ENCODE measurements at regions not wholly inside any gene's neighbourhood (a gene's known extent, or its start where the extent isn't known, plus 50 kb on each side); places are given as distances from the start of the nearest gene placed in this dataset.

DNA sequence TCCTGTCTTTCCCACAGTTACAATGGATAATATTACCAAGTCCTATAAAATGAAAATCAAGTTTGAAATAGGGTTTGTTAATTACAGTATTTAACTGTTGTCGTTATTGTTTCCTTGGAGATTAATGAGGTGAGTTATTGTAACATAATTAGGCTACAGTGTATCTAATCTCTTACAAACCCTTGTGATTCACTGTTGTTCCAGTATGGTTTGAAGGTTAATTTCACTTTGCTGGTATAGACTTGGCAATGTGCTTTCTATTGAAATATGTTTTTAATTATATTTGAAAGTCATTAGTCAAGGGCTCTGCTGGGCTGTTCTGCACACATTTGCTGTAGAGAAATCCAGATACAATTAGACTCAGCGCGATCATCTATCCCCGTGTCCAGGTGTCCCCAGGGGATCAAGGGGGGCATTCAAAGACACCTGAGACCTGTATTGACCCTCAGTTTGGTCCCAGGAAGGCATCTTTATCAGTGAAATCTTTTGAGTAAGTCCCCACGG lies 624.6 kb upstream of the EEF2KMT start:
- H3K4me3 Mint-ChIP-seq = no peak overlapping the region
- no peaks in the 10 kb centered on the region for H3K27me3 Mint-ChIP-seq
- no peak overlapping the region for H3K27ac Mint-ChIP-seq
- peaks cover 3% of the 10 kb centered on the region for H3K9me3 Mint-ChIP-seq
- no peaks in the 10 kb centered on the region for H3K4me1 Mint-ChIP-seq
- no peak for ATAC-seq (replicated peaks)
- H3K36me3 Mint-ChIP-seq (ENCODE audit: low read depth) = no peaks in the 10 kb centered on the region

DNA sequence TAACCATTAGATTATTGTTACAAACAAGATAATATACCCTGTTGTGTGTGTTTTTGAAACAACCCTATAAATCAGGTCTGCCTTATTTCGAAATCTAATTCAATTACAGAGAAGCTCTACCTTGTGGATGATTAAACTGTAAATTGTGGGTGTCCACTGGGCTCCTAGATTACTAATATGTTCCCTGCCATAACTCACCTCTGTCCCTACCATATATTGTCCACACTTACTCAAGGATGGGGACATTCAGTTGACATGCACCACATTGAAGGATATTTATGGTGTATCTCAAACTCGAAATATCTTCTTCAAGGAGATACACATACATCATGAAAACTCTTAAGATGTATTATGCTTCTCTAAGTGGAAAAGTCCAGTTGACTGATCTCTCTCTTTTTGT lies 617.6 kb upstream of the EEF2KMT start:
- Mint-ChIP-seq H3K27me3 (no peaks in the 10 kb centered on the region), H3K4me3 (no peak overlapping the region), H3K4me1 (no peaks in the 10 kb centered on the region), H3K36me3 (ENCODE audit: low read depth) (no peaks in the 10 kb centered on the region), H3K9me3 (peaks cover 13% of the 10 kb centered on the region), H3K27ac (no peak overlapping the region)
- ATAC-seq (replicated peaks) = no peak

DNA sequence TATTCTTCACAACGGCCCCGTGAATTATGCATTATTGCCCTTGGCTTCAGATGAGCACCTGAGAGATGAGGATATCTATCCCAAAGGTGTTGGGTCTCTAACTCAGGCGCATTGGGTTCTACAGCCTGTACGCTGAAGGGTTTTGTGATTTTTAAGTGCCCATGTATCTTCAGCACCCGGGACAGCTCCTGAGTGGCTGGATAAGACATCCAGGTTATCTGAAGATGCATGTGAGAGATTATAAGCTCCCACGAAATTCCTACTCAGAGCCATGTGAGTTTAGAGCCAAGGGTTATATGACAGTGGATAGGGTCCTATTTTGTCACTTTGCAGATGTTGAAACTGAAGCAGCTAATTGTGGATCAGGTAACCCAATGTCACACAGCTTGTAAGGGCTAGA lies 612.3 kb upstream of the EEF2KMT start:
- Mint-ChIP-seq H3K4me3 (no peak overlapping the region), H3K9me3 (peaks cover 17% of the 10 kb centered on the region), H3K36me3 (ENCODE audit: low read depth) (no peaks in the 10 kb centered on the region)

DNA sequence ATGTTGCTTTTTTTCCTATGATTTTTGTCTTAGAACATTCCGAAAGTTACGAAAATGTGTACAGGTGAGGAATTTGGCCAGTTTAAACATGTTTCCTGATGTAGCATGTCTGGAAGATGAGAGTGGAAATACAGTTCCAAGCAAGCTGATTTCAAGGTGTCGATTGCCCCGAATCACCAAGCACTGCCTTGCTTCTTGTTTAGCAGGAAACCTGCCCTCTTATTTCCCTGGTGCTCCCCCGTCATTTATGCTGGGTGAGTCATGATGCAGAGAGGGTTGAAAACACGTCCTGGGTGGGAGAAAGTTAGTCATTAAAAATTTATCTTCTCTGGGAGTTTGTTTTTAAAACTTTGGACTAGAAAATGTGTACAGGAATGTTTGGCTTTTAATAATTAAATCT lies 608.6 kb upstream of the EEF2KMT start:
- H3K4me3 Mint-ChIP-seq = no peak overlapping the region
- ATAC-seq (replicated peaks) = no peak
- H3K27me3 Mint-ChIP-seq = no peaks in the 10 kb centered on the region
- no peaks in the 10 kb centered on the region for H3K36me3 Mint-ChIP-seq (ENCODE audit: low read depth)
- H3K27ac Mint-ChIP-seq = no peak overlapping the region
- H3K9me3 Mint-ChIP-seq = peaks cover 19% of the 10 kb centered on the region
- H3K4me1 Mint-ChIP-seq = no peaks in the 10 kb centered on the region

More for the DNA sequence above, 612.3 kb upstream of the EEF2KMT start:
- ATAC-seq (replicated peaks) = no peak
- no peaks in the 10 kb centered on the region for H3K27me3 Mint-ChIP-seq
- H3K27ac Mint-ChIP-seq = no peak overlapping the region
- H3K4me1 Mint-ChIP-seq = no peaks in the 10 kb centered on the region

GRCh38 chr16:5704271-5704670 lies 606.7 kb upstream of the EEF2KMT start:
- H3K4me1 Mint-ChIP-seq = no peaks in the 10 kb centered on the region
- no peak overlapping the region for H3K4me3 Mint-ChIP-seq
- no peaks in the 10 kb centered on the region for H3K27me3 Mint-ChIP-seq
- H3K9me3 Mint-ChIP-seq = peaks cover 19% of the 10 kb centered on the region
- H3K36me3 Mint-ChIP-seq (ENCODE audit: low read depth) = no peaks in the 10 kb centered on the region
- no peak overlapping the region for H3K27ac Mint-ChIP-seq
- ATAC-seq (replicated peaks) = no peak

- H3K4me3 Mint-ChIP-seq = no peak overlapping the region
- no peaks in the 10 kb centered on the region for H3K4me1 Mint-ChIP-seq
- H3K9me3 Mint-ChIP-seq = peaks cover 5% of the 10 kb centered on the region
- no peak for ATAC-seq (replicated peaks)
- H3K27me3 Mint-ChIP-seq = no peaks in the 10 kb centered on the region
- H3K36me3 Mint-ChIP-seq (ENCODE audit: low read depth) = no peaks in the 10 kb centered on the region
- no peak overlapping the region for H3K27ac Mint-ChIP-seq
These were observed 595.8 kb upstream of the EEF2KMT start for GRCh38 chr16:5693426-5693825.

DNA sequence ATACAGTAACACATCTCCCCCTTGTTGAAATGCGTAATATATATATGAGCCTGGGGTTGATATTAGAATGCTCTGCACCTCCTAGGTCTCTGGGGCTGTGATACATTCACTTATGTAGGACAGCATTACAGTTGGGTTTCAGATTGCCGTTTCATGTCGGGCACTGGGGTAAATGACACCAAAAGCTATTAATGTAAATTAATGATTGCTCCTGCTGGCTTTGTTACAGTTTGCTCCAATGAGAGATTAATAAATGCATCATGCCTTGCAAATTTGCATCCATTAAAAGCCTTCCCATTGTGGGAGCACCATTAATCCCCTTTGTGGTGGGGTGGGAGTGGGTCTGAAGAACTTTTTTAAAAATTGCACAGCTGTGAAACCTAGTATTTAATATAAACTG lies 584.4 kb upstream of the EEF2KMT start:
- Mint-ChIP-seq H3K27me3 (no peaks in the 10 kb centered on the region), H3K9me3 (peaks cover 4% of the 10 kb centered on the region), H3K27ac (no peak overlapping the region), H3K36me3 (ENCODE audit: low read depth) (no peaks in the 10 kb centered on the region), H3K4me3 (no peak overlapping the region), H3K4me1 (no peaks in the 10 kb centered on the region)
- no peak for ATAC-seq (replicated peaks)

DNA sequence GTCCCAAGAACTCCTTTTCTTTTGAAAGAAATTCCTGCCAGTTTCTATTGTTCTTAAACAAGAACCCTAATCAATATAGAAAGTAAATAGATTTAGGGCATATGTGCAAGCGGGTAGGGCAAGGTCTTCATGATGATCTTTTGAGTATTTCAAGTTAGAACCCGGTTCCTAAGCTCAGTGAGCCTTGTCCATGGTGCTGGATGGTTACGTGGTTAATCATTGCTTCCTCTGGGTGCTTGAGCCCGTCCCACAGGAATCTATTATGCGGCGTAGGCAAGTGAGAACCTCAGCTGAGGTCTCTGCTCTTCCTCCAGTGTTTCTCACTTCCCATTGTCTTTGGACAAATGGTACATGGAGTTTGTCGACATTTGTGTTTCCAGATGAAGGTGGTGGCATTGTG lies 580.8 kb upstream of the EEF2KMT start:
- no peaks in the 10 kb centered on the region for H3K4me1 Mint-ChIP-seq
- ATAC-seq (replicated peaks) = no peak
- no peak overlapping the region for H3K4me3 Mint-ChIP-seq
- no peak overlapping the region for H3K27ac Mint-ChIP-seq
- H3K9me3 Mint-ChIP-seq = peaks cover 12% of the 10 kb centered on the region
- H3K36me3 Mint-ChIP-seq (ENCODE audit: low read depth) = no peaks in the 10 kb centered on the region
- H3K27me3 Mint-ChIP-seq = peaks cover 3% of the 10 kb centered on the region

GRCh38 chr16:5671421-5671820 lies 573.8 kb upstream of the EEF2KMT start:
- Mint-ChIP-seq H3K4me3 (no peak overlapping the region), H3K27ac (no peak overlapping the region), H3K4me1 (no peaks in the 10 kb centered on the region), H3K27me3 (peaks cover 3% of the 10 kb centered on the region), H3K9me3 (peaks cover 8% of the 10 kb centered on the region), H3K36me3 (ENCODE audit: low read depth) (no peaks in the 10 kb centered on the region)
- no peak for ATAC-seq (replicated peaks)

GRCh38 chr16:5670198-5670597 lies 572.6 kb upstream of the EEF2KMT start:
- H3K27me3 Mint-ChIP-seq = peaks cover 3% of the 10 kb centered on the region
- H3K36me3 Mint-ChIP-seq (ENCODE audit: low read depth) = no peaks in the 10 kb centered on the region
- H3K4me1 Mint-ChIP-seq = no peaks in the 10 kb centered on the region
- H3K9me3 Mint-ChIP-seq = peaks cover 4% of the 10 kb centered on the region
- no peak for ATAC-seq (replicated peaks)
- no peak overlapping the region for H3K4me3 Mint-ChIP-seq
- H3K27ac Mint-ChIP-seq = no peak overlapping the region

DNA sequence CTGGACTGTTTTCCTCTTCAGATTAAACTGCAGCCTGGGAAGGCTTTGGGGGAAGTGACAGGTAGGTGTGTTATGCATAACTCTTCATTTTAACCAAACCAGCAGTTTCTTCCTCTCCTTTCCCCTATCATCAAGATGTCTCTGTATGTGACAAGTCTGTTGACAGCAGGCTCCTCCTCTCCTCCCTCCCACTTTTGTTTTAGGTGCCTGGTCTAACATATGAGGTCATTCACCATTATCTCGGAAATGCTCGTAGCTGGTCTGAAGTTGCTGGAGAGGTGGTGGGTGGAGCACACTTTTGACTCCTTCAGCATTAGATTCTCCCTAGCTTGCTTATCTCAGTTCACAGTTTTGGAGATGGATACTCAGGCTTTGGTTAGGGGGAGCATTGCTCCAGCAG lies 571.0 kb upstream of the EEF2KMT start:
- no peak overlapping the region for H3K27ac Mint-ChIP-seq
- no peak for ATAC-seq (replicated peaks)
- peaks cover 2% of the 10 kb centered on the region for H3K27me3 Mint-ChIP-seq
- no peak overlapping the region for H3K4me3 Mint-ChIP-seq
- H3K4me1 Mint-ChIP-seq = no peaks in the 10 kb centered on the region
- H3K9me3 Mint-ChIP-seq = peaks cover 2% of the 10 kb centered on the region
- no peaks in the 10 kb centered on the region for H3K36me3 Mint-ChIP-seq (ENCODE audit: low read depth)

GRCh38 chr16:5665834-5666233 lies 568.2 kb upstream of the EEF2KMT start:
- no peaks in the 10 kb centered on the region for H3K9me3 Mint-ChIP-seq
- no peak for ATAC-seq (replicated peaks)
- H3K27me3 Mint-ChIP-seq = no peaks in the 10 kb centered on the region
- no peak overlapping the region for H3K4me3 Mint-ChIP-seq
- no peaks in the 10 kb centered on the region for H3K4me1 Mint-ChIP-seq
- no peak overlapping the region for H3K27ac Mint-ChIP-seq
- H3K36me3 Mint-ChIP-seq (ENCODE audit: low read depth) = no peaks in the 10 kb centered on the region

GRCh38 chr16:5653789-5654188 lies 556.2 kb upstream of the EEF2KMT start:
- no peaks in the 10 kb centered on the region for H3K27me3 Mint-ChIP-seq
- H3K27ac Mint-ChIP-seq = no peak overlapping the region
- no peaks in the 10 kb centered on the region for H3K36me3 Mint-ChIP-seq (ENCODE audit: low read depth)
- no peak for ATAC-seq (replicated peaks)
- no peak overlapping the region for H3K4me3 Mint-ChIP-seq
- no peaks in the 10 kb centered on the region for H3K4me1 Mint-ChIP-seq
- H3K9me3 Mint-ChIP-seq = no peaks in the 10 kb centered on the region

- Mint-ChIP-seq H3K27ac (no peak overlapping the region), H3K9me3 (no peaks in the 10 kb centered on the region), H3K36me3 (ENCODE audit: low read depth) (no peaks in the 10 kb centered on the region), H3K27me3 (no peaks in the 10 kb centered on the region), H3K4me1 (no peaks in the 10 kb centered on the region), H3K4me3 (no peak overlapping the region)
- no peak for ATAC-seq (replicated peaks)
These were observed 555.4 kb upstream of the EEF2KMT start for GRCh38 chr16:5653041-5653440.

DNA sequence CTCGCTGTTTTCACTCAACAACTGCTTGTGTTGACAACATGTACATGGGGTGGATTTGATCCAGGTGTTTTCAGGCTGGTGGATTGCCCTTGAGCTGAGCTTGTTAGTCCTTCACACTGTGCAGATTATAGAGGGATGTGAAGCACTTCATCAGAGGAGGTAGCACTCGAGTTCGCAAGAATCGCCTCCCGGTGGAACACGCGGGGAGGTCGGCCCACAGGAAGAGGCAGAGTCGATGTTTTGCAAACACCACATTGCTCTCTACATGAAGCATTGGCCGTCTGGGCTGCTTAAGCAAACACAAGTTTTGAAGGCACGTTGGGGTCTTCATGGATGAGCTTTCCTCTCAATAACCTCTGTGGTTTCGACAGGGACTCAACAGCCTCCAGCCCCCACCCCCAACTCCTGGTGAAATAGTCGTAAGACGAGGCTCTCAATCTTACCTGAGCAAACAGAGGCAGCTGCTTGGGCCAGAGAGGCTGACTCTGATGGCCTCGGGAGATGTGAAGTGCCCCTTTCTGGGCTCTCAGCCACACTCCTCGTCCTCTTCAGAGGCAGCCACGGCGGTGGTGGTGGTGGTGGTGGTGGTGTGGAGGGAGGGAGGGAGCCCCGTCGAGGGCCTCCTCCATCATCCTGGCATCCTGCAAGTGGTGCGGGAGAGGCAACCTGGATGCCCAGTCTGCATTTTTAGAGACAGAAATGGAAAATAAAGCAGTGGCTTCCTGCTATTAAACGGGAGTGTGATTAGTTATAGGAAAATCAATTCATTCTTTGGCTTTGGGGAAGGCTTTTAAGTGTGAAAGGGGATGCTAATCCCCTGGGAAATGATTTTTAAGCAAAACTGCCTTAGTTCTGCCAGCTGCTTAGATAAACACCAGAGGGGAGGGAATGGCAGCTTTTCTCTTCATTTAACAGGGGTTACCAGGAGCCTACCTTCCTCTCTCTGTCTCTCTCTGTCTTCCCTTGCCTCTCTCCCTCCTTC lies 552.5 kb upstream of the EEF2KMT start:
- H3K9me3 Mint-ChIP-seq = no peaks in the 10 kb centered on the region
- no peak overlapping the region for H3K4me3 Mint-ChIP-seq
- no peaks in the 10 kb centered on the region for H3K36me3 Mint-ChIP-seq (ENCODE audit: low read depth)
- no peak for ATAC-seq (replicated peaks)
- no peak overlapping the region for H3K27ac Mint-ChIP-seq
- H3K27me3 Mint-ChIP-seq = no peaks in the 10 kb centered on the region
- no peaks in the 10 kb centered on the region for H3K4me1 Mint-ChIP-seq
